Glutamatergic neuron (in vitro differentiated cells): ENCODE measurements at regions not wholly inside any gene's neighbourhood (a gene's known extent, or its start where the extent isn't known, plus 50 kb on each side); places are given as distances from the start of the nearest gene placed in this dataset.

Experiments
- DNase-seq: peaks from one replicate; pipeline ENCODE4 v3.0.0; 2022
- H3K27ac Mint-ChIP-seq: one replicate; pipeline ENCODE4 v1.8.0; 2020; ENCODE audit warnings: mild to moderate bottlenecking, mixed read lengths, inconsistent platforms; ENCODE audit not compliant: unreplicated experiment
- H3K27me3 Mint-ChIP-seq: one replicate; pipeline ENCODE4 v1.8.0; 2020; ENCODE audit warnings: mild to moderate bottlenecking, moderate library complexity, mixed read lengths, inconsistent platforms; ENCODE audit not compliant: unreplicated experiment
- H3K36me3 Mint-ChIP-seq: one replicate; pipeline ENCODE4 v1.8.0; 2020; ENCODE audit warnings: mild to moderate bottlenecking, mixed read lengths, inconsistent platforms; ENCODE audit not compliant: unreplicated experiment
- H3K4me1 Mint-ChIP-seq: one replicate; pipeline ENCODE4 v1.8.0; 2020; ENCODE audit warnings: mild to moderate bottlenecking, low read depth, mixed read lengths, inconsistent platforms; ENCODE audit not compliant: unreplicated experiment
- H3K4me3 Mint-ChIP-seq: one replicate; pipeline ENCODE4 v1.8.0; 2020; ENCODE audit warnings: mild to moderate bottlenecking, mixed read lengths, inconsistent platforms; ENCODE audit not compliant: unreplicated experiment
- H3K9me3 Mint-ChIP-seq: one replicate; pipeline ENCODE4 v1.8.0; 2020; ENCODE audit warnings: mild to moderate bottlenecking, moderate library complexity, mixed read lengths, inconsistent platforms; ENCODE audit not compliant: unreplicated experiment
- CTCF ChIP-seq: fragments of 200-600 bp; sonication (generic); IDR thresholded peaks from one replicate; pipeline ENCODE4 v1.5.0; 2021; ENCODE audit not compliant: partially characterized antibody, unreplicated experiment

GRCh38 chr3:124082343-124082742, 90.4 kb upstream of the ROPN1 start:
- TF ChIP-seq CTCF = no peak
- no peak for DNase-seq
- Mint-ChIP-seq H3K27ac (no peak overlapping the region), H3K27me3 (peaks cover 22% of the 10 kb centered on the region), H3K9me3 (peaks cover 29% of the 10 kb centered on the region), H3K4me3 (no peak overlapping the region), H3K36me3 (no peaks in the 10 kb centered on the region), H3K4me1 (peaks cover 76% of the 10 kb centered on the region)

DNA sequence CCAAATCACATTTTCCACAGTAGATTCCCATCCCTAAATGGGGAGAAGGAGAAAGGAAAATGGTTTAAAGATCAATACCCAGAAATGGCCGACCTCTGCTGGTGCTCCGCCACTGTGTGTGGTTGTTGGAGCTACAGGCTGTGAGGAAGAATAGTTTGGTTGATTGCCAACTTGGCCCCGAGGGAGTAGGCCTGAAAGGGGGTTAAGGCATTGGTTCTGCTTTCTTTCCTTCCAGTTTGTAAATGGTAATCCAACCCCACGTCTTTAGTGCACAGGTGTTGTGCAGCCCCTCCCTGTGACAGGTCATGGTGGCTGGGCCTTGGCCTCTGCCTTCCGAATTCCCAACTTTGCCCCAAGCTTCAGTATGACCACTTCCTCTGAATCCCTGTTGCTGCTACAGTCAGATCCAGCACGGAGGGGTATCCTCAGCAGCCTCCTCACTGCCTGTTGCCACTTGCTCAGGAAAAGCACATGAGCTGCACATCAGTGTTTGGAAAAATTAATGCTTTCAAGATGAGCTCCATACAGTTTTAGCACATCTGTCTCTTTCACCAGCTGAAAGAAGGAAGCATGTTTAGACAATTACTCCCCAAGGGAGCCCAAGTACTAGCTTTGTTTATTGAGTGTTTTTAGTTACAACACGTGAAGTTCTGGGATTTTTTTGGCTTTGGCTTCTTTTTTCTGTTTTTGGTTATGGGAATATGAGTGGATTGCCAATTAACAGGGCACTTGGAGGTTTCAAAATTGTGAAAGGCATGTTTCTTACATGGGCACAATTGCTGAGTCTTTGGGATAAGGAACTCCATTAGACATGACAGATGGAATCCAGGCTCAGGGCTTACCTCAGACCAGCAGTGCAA, 92.3 kb upstream of the ROPN1 start:
- H3K4me1 Mint-ChIP-seq = peaks cover 78% of the 10 kb centered on the region
- peaks cover 5% of the 10 kb centered on the region for H3K36me3 Mint-ChIP-seq
- peaks cover 31% of the 10 kb centered on the region for H3K9me3 Mint-ChIP-seq
- H3K4me3 Mint-ChIP-seq = peak overlapping the region; percentile 43
- DNase-seq = peak; percentile 52
- TF ChIP-seq CTCF = no peak
- H3K27ac Mint-ChIP-seq = peak overlapping the region; percentile 78
- H3K27me3 Mint-ChIP-seq = peaks cover 21% of the 10 kb centered on the region

- peak overlapping the region; percentile 83 for H3K27ac Mint-ChIP-seq
- H3K36me3 Mint-ChIP-seq = peaks cover 15% of the 10 kb centered on the region
- H3K4me1 Mint-ChIP-seq = peaks cover 94% of the 10 kb centered on the region
- TF ChIP-seq CTCF = no peak
- peaks cover 28% of the 10 kb centered on the region for H3K27me3 Mint-ChIP-seq
- H3K4me3 Mint-ChIP-seq = peak overlapping the region; percentile 75
- peaks cover 51% of the 10 kb centered on the region for H3K9me3 Mint-ChIP-seq
- no peak for DNase-seq
Observed at GRCh38 chr3:124088801-124089200, 96.9 kb upstream of the ROPN1 start.

- DNase-seq = no peak
- Mint-ChIP-seq H3K36me3 (peaks cover 15% of the 10 kb centered on the region), H3K27me3 (peaks cover 31% of the 10 kb centered on the region), H3K27ac (peak overlapping the region; percentile 83), H3K9me3 (peaks cover 48% of the 10 kb centered on the region), H3K4me1 (peaks cover 94% of the 10 kb centered on the region), H3K4me3 (peak overlapping the region; percentile 75)
- no peak for TF ChIP-seq CTCF
Observed at GRCh38 chr3:124089214-124089613, 97.3 kb upstream of the ROPN1 start.

- peaks cover 43% of the 10 kb centered on the region for H3K9me3 Mint-ChIP-seq
- no peak for TF ChIP-seq CTCF
Observed at GRCh38 chr3:124091716-124092115, 99.8 kb upstream of the ROPN1 start.

More at GRCh38 chr3:124091716-124092115, 99.8 kb upstream of the ROPN1 start:
- Mint-ChIP-seq H3K27ac (peak overlapping the region; percentile 74), H3K4me1 (peaks cover 86% of the 10 kb centered on the region), H3K4me3 (peak overlapping the region; percentile 70), H3K36me3 (peaks cover 15% of the 10 kb centered on the region), H3K27me3 (peaks cover 32% of the 10 kb centered on the region)
- DNase-seq = no peak
